Tibial artery (tissue), 4 donors: ENCODE measurements at regions not wholly inside any gene's neighbourhood (a gene's known extent, or its start where the extent isn't known, plus 50 kb on each side); places are given as distances from the start of the nearest gene placed in this dataset.

Experiments
- DNase-seq, 2 donors: peaks; one replicate each; pipeline ENCODE4 v3.0.0-alpha.2; 2019
- H3K27ac ChIP-seq, 2 donors: fragments of 200-600 bp; sonication (generic) in 1 of 2; 1 replicate in 1 of 2; 2 replicates in 1 of 2; pipeline ENCODE4 v1.5.1; 2018 to 2019; ENCODE audit warnings: mild to moderate bottlenecking in 1 of 2
- H3K27me3 ChIP-seq, 2 donors: fragments of 200-600 bp; sonication (generic) in 1 of 2; one replicate each; pipeline versions ENCODE4 v1.5.1 to v1.6.0; 2016 to 2019
- H3K36me3 ChIP-seq, 3 donors: fragments of 200-600 bp; sonication (generic) in 2 of 3; one replicate each; pipeline ENCODE4 v1.5.1; 2016 to 2019; ENCODE audit warnings: mild to moderate bottlenecking in 2 of 3
- H3K4me1 ChIP-seq, 4 donors: fragments of 200-600 bp; sonication (generic) in 2 of 4; 1 replicate in 3 of 4; 2 replicates in 1 of 4; pipeline ENCODE4 v1.5.1; 2016 to 2019
- H3K4me3 ChIP-seq, 2 donors: fragments of 200-600 bp; sonication (generic) in 1 of 2; 1 replicate in 1 of 2; 2 replicates in 1 of 2; pipeline ENCODE4 v1.5.1; 2018 to 2019; ENCODE audit warnings: mild to moderate bottlenecking in 2 of 2
- H3K9me3 ChIP-seq, 3 donors: fragments of 200-600 bp; sonication (generic) in 1 of 3; one replicate each; pipeline ENCODE4 v1.5.1; 2016 to 2019
- CTCF ChIP-seq, 2 experiments: fragments of 200-600 bp in 1 of 2; fragments of 450-650 bp in 1 of 2; IDR thresholded peaks; one replicate each; pipeline ENCODE4 v1.5.1; 2017 to 2019; ENCODE audit warnings: antibody characterized with exemption in 2 of 2, mild to moderate bottlenecking in 1 of 2, moderate library complexity in 1 of 2
- intact Hi-C: fragments of 100-400 bp; cut with DNase I; formaldehyde crosslinking; loops from one replicate; pipeline ENCODE4 v1.15.0; 2023; ENCODE audit warnings: low total_unique reads

GRCh38 chr13:28566283-28566682, 71.4 kb upstream of the FLT1 start:
- intact Hi-C loops, result no loop called here
- no peak for DNase-seq
- H3K27ac ChIP-seq, result no peak overlapping the region
- no peaks in the 10 kb centered on the region for H3K9me3 ChIP-seq
- no peak overlapping the region for H3K4me3 ChIP-seq
- no peak for TF ChIP-seq CTCF (IDR thresholded peaks at IDR 0.05)
- no peaks in the 10 kb centered on the region for H3K27me3 ChIP-seq
- H3K36me3 ChIP-seq, result no peaks in the 10 kb centered on the region
- no peaks in the 10 kb centered on the region for H3K4me1 ChIP-seq

- H3K4me1 ChIP-seq, result no peaks in the 10 kb centered on the region
- TF ChIP-seq CTCF (IDR thresholded peaks at IDR 0.05), result no peak
- no peaks in the 10 kb centered on the region for H3K27me3 ChIP-seq
- no peaks in the 10 kb centered on the region for H3K9me3 ChIP-seq
- no peak overlapping the region for H3K4me3 ChIP-seq
- no peak overlapping the region for H3K27ac ChIP-seq
- intact Hi-C loops, result no loop called here
- no peaks in the 10 kb centered on the region for H3K36me3 ChIP-seq
- no peak for DNase-seq
Measured at GRCh38 chr13:28564030-28564429, 69.1 kb upstream of the FLT1 start.

- Histone ChIP-seq H3K36me3 (no peaks in the 10 kb centered on the region), H3K4me3 (no peak overlapping the region), H3K27ac (no peak overlapping the region), H3K4me1 (peaks cover 0 to 4% (median 2%) of the 10 kb centered on the region in 4 donors), H3K27me3 (no peaks in the 10 kb centered on the region), H3K9me3 (no peaks in the 10 kb centered on the region)
- no peak for TF ChIP-seq CTCF (IDR thresholded peaks at IDR 0.05)
- intact Hi-C loops, result no loop called here
- DNase-seq, result no peak
Measured at GRCh38 chr13:28563609-28564008, 68.7 kb upstream of the FLT1 start.

GRCh38 chr13:28560612-28561011, 65.7 kb upstream of the FLT1 start:
- no peak overlapping the region for H3K4me3 ChIP-seq
- H3K27ac ChIP-seq, result no peak overlapping the region
- H3K9me3 ChIP-seq, result no peaks in the 10 kb centered on the region
- peaks cover 0 to 14% (median 6%) of the 10 kb centered on the region in 4 donors for H3K4me1 ChIP-seq
- no peaks in the 10 kb centered on the region for H3K27me3 ChIP-seq
- no peak for DNase-seq
- TF ChIP-seq CTCF (IDR thresholded peaks at IDR 0.05), result no peak
- intact Hi-C loops, result no loop called here
- H3K36me3 ChIP-seq, result no peaks in the 10 kb centered on the region

GRCh38 chr13:28559636-28560259, 64.8 kb upstream of the FLT1 start:
- intact Hi-C loops, result no loop called here
- no peak for DNase-seq
- no peak overlapping the region for H3K27ac ChIP-seq
- no peaks in the 10 kb centered on the region for H3K9me3 ChIP-seq
- H3K4me1 ChIP-seq, result peaks cover 0 to 14% (median 6%) of the 10 kb centered on the region in 4 donors
- H3K36me3 ChIP-seq, result no peaks in the 10 kb centered on the region
- no peak overlapping the region for H3K4me3 ChIP-seq
- no peak for TF ChIP-seq CTCF (IDR thresholded peaks at IDR 0.05)
- H3K27me3 ChIP-seq, result no peaks in the 10 kb centered on the region

- Histone ChIP-seq H3K36me3 (no peaks in the 10 kb centered on the region), H3K4me3 (no peak overlapping the region), H3K9me3 (no peaks in the 10 kb centered on the region), H3K27ac (peak overlapping the region in 1 of 2 donors; percentile 43), H3K4me1 (peaks cover 0 to 14% (median 6%) of the 10 kb centered on the region in 4 donors), H3K27me3 (no peaks in the 10 kb centered on the region)
- DNase-seq, result no peak
- intact Hi-C loops, result no loop called here
- no peak for TF ChIP-seq CTCF (IDR thresholded peaks at IDR 0.05)
Measured at GRCh38 chr13:28558567-28558966, 63.6 kb upstream of the FLT1 start.
